ENCODE measurements at regions not wholly inside any gene's neighbourhood (a gene's known extent, or its start where the extent isn't known, plus 50 kb on each side); places are given as distances from the start of the nearest gene placed in this dataset.

GRCh38 chr4:31236639-31237173 lies 516.5 kb downstream of the PCDH7 start:
- H3K4me1 Mint-ChIP-seq (ENCODE audit: insufficient read depth, unreplicated experiment) = peaks cover 6% of the 10 kb centered on the region
- ChIA-PET CTCF (no interaction called here), POLR2A (no interaction called here)
- BruUV-seq (replicated peaks) = no TSS peak
- H3K36me3 Mint-ChIP-seq (ENCODE audit: insufficient read depth, unreplicated experiment) = no peaks in the 10 kb centered on the region
- DNase-seq (ENCODE audit: unreplicated experiment) = no peak
- intact Hi-C loops (cut with micrococcal nuclease) = loop anchor here (10.0 kb wide), 1 partner anchor 192 kb away; no protein-coding TSS in a partner anchor
- H3K9me3 Mint-ChIP-seq (ENCODE audit: unreplicated experiment) = no peaks in the 10 kb centered on the region
- no peak for TF ChIP-seq CTCF (IDR thresholded peaks at IDR 0.05; ENCODE audit: unreplicated experiment)
- H3K27ac Mint-ChIP-seq (ENCODE audit: low read depth, unreplicated experiment) = no peak overlapping the region
- no peaks in the 10 kb centered on the region for H3K27me3 Mint-ChIP-seq (ENCODE audit: insufficient read depth, unreplicated experiment)
- H3K4me3 Mint-ChIP-seq (ENCODE audit: unreplicated experiment) = no peak overlapping the region

GRCh38 chr4:31237233-31237632 lies 517.1 kb downstream of the PCDH7 start:
- no TSS peak for BruUV-seq (replicated peaks)

GRCh38 chr4:31239886-31240285 lies 519.7 kb downstream of the PCDH7 start:
- H3K27ac Mint-ChIP-seq (ENCODE audit: low read depth, unreplicated experiment) = no peak overlapping the region
- CTCF ChIA-PET = no interaction called here
- peaks cover 6% of the 10 kb centered on the region for H3K4me1 Mint-ChIP-seq (ENCODE audit: insufficient read depth, unreplicated experiment)
- POLR2A ChIA-PET = no interaction called here
- no peak for DNase-seq (ENCODE audit: unreplicated experiment)
- no peaks in the 10 kb centered on the region for H3K27me3 Mint-ChIP-seq (ENCODE audit: insufficient read depth, unreplicated experiment)
- intact Hi-C loops (cut with micrococcal nuclease) = loop anchor here (10.0 kb wide), 1 partner anchor 195 kb away; no protein-coding TSS in a partner anchor
- H3K9me3 Mint-ChIP-seq (ENCODE audit: unreplicated experiment) = no peaks in the 10 kb centered on the region
- no TSS peak for BruUV-seq (replicated peaks)
- no peaks in the 10 kb centered on the region for H3K36me3 Mint-ChIP-seq (ENCODE audit: insufficient read depth, unreplicated experiment)
- TF ChIP-seq CTCF (IDR thresholded peaks at IDR 0.05; ENCODE audit: unreplicated experiment) = no peak
- H3K4me3 Mint-ChIP-seq (ENCODE audit: unreplicated experiment) = no peak overlapping the region

More at GRCh38 chr4:31237233-31237632, 517.1 kb downstream of the PCDH7 start:
- CTCF ChIA-PET = no interaction called here
- POLR2A ChIA-PET = no interaction called here
- no peaks in the 10 kb centered on the region for H3K36me3 Mint-ChIP-seq (ENCODE audit: insufficient read depth, unreplicated experiment)
- peak overlapping the region; percentile 29 for H3K27ac Mint-ChIP-seq (ENCODE audit: low read depth, unreplicated experiment)
- no peaks in the 10 kb centered on the region for H3K27me3 Mint-ChIP-seq (ENCODE audit: insufficient read depth, unreplicated experiment)
- H3K4me1 Mint-ChIP-seq (ENCODE audit: insufficient read depth, unreplicated experiment) = peaks cover 6% of the 10 kb centered on the region
- no peaks in the 10 kb centered on the region for H3K9me3 Mint-ChIP-seq (ENCODE audit: unreplicated experiment)
- peak; percentile 38 for DNase-seq (ENCODE audit: unreplicated experiment)
- TF ChIP-seq CTCF (IDR thresholded peaks at IDR 0.05; ENCODE audit: unreplicated experiment) = no peak
- intact Hi-C loops (cut with micrococcal nuclease) = loop anchor here (10.0 kb wide), 1 partner anchor 192 kb away; no protein-coding TSS in a partner anchor
- no peak overlapping the region for H3K4me3 Mint-ChIP-seq (ENCODE audit: unreplicated experiment)

- Mint-ChIP-seq H3K4me3 (ENCODE audit: unreplicated experiment) (no peak overlapping the region), H3K9me3 (ENCODE audit: unreplicated experiment) (peaks cover 9% of the 10 kb centered on the region), H3K27ac (ENCODE audit: low read depth, unreplicated experiment) (no peak overlapping the region), H3K36me3 (ENCODE audit: insufficient read depth, unreplicated experiment) (no peaks in the 10 kb centered on the region), H3K4me1 (ENCODE audit: insufficient read depth, unreplicated experiment) (peaks cover 13% of the 10 kb centered on the region), H3K27me3 (ENCODE audit: insufficient read depth, unreplicated experiment) (no peaks in the 10 kb centered on the region)
- CTCF ChIA-PET = interaction anchor here (0.6 to 1.4 kb wide), 2 partner anchors 196 to 322 kb away, joined by 3 to 4 read pairs; no protein-coding TSS in a partner anchor
- no peak for DNase-seq (ENCODE audit: unreplicated experiment)
- BruUV-seq (replicated peaks) = no TSS peak
- intact Hi-C loops (cut with micrococcal nuclease) = no loop called here
- POLR2A ChIA-PET = interaction anchor here (0.5 kb wide), 1 partner anchor 417 kb away, joined by 4 read pairs; no protein-coding TSS in a partner anchor
- no peak for TF ChIP-seq CTCF (IDR thresholded peaks at IDR 0.05; ENCODE audit: unreplicated experiment)
These were observed 521.4 kb downstream of the PCDH7 start for GRCh38 chr4:31241504-31242106.

Measured in MCF 10A (cell line).